GM18867 (cell line): ENCODE measurements at regions not wholly inside any gene's neighbourhood (a gene's known extent, or its start where the extent isn't known, plus 50 kb on each side); places are given as distances from the start of the nearest gene placed in this dataset.
"Not testable (repeated sequence)": the region's sequence is repeated elsewhere in the genome, so short reads cannot be mapped to it uniquely, and the experiment has no call there.

Experiments used
- ATAC-seq: cut with Tn5 transposase; IDR thresholded peaks from one replicate; pipeline ENCODE4 v1.9.1; 2021; ENCODE audit warnings: mild to moderate bottlenecking, moderate library complexity; ENCODE audit not compliant: unreplicated experiment

- ATAC-seq = peak; percentile 78
These were observed 114.8 kb upstream of the PRSS16 start for GRCh38 chr6:27132532-27133280.

GRCh38 chr6:27133281-27134227 lies 113.9 kb upstream of the PRSS16 start:
- ATAC-seq = peak; percentile 26

- ATAC-seq = no peak
These were observed 112.3 kb upstream of the PRSS16 start for GRCh38 chr6:27135087-27135657.

GRCh38 chr6:27136077-27136644 lies 111.3 kb upstream of the PRSS16 start:
- no peak for ATAC-seq

- ATAC-seq = no peak
These were observed 110.3 kb upstream of the PRSS16 start for GRCh38 chr6:27136978-27137814.

GRCh38 chr6:27138406-27138805 lies 109.1 kb upstream of the PRSS16 start:
- ATAC-seq = no peak

GRCh38 chr6:27138837-27139755 lies 108.4 kb upstream of the PRSS16 start:
- ATAC-seq = peak; percentile 50

- ATAC-seq = peak; percentile 18
These were observed 107.5 kb upstream of the PRSS16 start for GRCh38 chr6:27139756-27140579.

- ATAC-seq = no peak
These were observed 106.4 kb upstream of the PRSS16 start for GRCh38 chr6:27140999-27141528.

GRCh38 chr6:27141529-27142015 lies 105.9 kb upstream of the PRSS16 start:
- ATAC-seq = no peak

GRCh38 chr6:27143020-27143388 lies 104.5 kb upstream of the PRSS16 start:
- not testable (repeated sequence) for ATAC-seq

- ATAC-seq = no peak
These were observed 104.0 kb upstream of the PRSS16 start for GRCh38 chr6:27143474-27144026.

- no peak for ATAC-seq
These were observed 102.8 kb upstream of the PRSS16 start for GRCh38 chr6:27144740-27145079.

- peak; percentile 30 for ATAC-seq
These were observed 101.6 kb upstream of the PRSS16 start for GRCh38 chr6:27145731-27146455.

GRCh38 chr6:27146456-27146705 lies 101.1 kb upstream of the PRSS16 start:
- not testable (repeated sequence) for ATAC-seq

GRCh38 chr6:27146706-27147505 lies 100.6 kb upstream of the PRSS16 start:
- peak; percentile 76 for ATAC-seq

- no peak for ATAC-seq
These were observed 99.1 kb upstream of the PRSS16 start for GRCh38 chr6:27148404-27148795.
